ENCODE measurements at regions not wholly inside any gene's neighbourhood (a gene's known extent, or its start where the extent isn't known, plus 50 kb on each side); places are given as distances from the start of the nearest gene placed in this dataset.

GRCh38 chr15:70561885-70562284 is 201.5 kb downstream of the UACA start:
- no TSS peak for BruUV-seq (replicated peaks)
- no peak overlapping the region for H2BK120ac ChIP-seq (ENCODE audit: low read depth, low read length)
- TF ChIP-seq MAFK (IDR thresholded peaks at IDR 0.05; ENCODE audit: low read depth, low read length) (no peak), FOS (IDR thresholded peaks at IDR 0.05; ENCODE audit: low read depth, low read length) (no peak), RFX5 (IDR thresholded peaks at IDR 0.05; ENCODE audit: low read depth, low read length) (no peak), MXI1 (IDR thresholded peaks at IDR 0.05; ENCODE audit: borderline replicate concordance, low read depth, low read length) (no peak), CHD1 (IDR thresholded peaks at IDR 0.05; ENCODE audit: low read depth, low read length) (no peak), CEBPB (IDR thresholded peaks at IDR 0.05; ENCODE audit: low read depth, low read length) (no peak)
- DNase-seq (no peak), ATAC-seq (ENCODE audit: low read depth) (no peak)
- no peak overlapping the region for H3K14ac ChIP-seq (replicated peaks; ENCODE audit: low read depth, low read length)
- H3K79me1 ChIP-seq (ENCODE audit: low read depth in 1 of 2, low read length in 2 of 2) = no peaks in the 10 kb centered on the region
- H4K5ac ChIP-seq (ENCODE audit: low read depth, low read length) = no peak overlapping the region
- H2AK5ac ChIP-seq (ENCODE audit: low read depth, low read length) = no peak overlapping the region
- no peak overlapping the region for H2BK15ac ChIP-seq (ENCODE audit: low read depth, low read length)
- ChIA-PET CTCF (no interaction called here), POLR2A (ENCODE audit: unreplicated experiment) (no interaction called here)
- H3K23ac ChIP-seq (ENCODE audit: low read depth, low read length) = no peak overlapping the region
- H3K27me3 ChIP-seq (ENCODE audit: control insufficient read depth, insufficient read depth, low read length) = peaks cover 51% of the 10 kb centered on the region
- no peaks in the 10 kb centered on the region for H4K20me1 ChIP-seq (ENCODE audit: insufficient read depth, low read length)
- no peak overlapping the region for H3K4ac ChIP-seq (ENCODE audit: low read depth, low read length)
- H3K9ac ChIP-seq (ENCODE audit: low read depth, low read length) = no peak overlapping the region
- H4K91ac ChIP-seq (ENCODE audit: insufficient read depth, low read depth, low read length) = no peak overlapping the region
- no peak overlapping the region for H3K18ac ChIP-seq (ENCODE audit: low read depth, low read length)
- no peak overlapping the region for H2BK5ac ChIP-seq (ENCODE audit: low read depth, low read length, poor library complexity, severe bottlenecking)
- no peaks in the 10 kb centered on the region for H3K9me3 ChIP-seq (ENCODE audit: control insufficient read depth, insufficient read depth, low read length)
- intact Hi-C loops (cut with micrococcal nuclease) = no loop called here
- no peak overlapping the region for H3K4me2 ChIP-seq (ENCODE audit: low read depth, low read length)
- peaks cover 9% of the 10 kb centered on the region for H3K9me1 ChIP-seq (ENCODE audit: insufficient read depth, low read length)
- no peak overlapping the region for H2BK20ac ChIP-seq (ENCODE audit: low read depth, low read length)
- no peaks in the 10 kb centered on the region for H3K36me3 ChIP-seq (ENCODE audit: control insufficient read depth, insufficient read depth, low read length)
- no peak overlapping the region for H3K56ac ChIP-seq (ENCODE audit: extremely low read depth, insufficient read depth, low read length)
- dilution Hi-C loops (cut with HindIII; ENCODE audit: low sequenced_read_pairs, unreplicated experiment) = no loop called here
- H3K27ac ChIP-seq (ENCODE audit: insufficient read depth, low read length) = no peak overlapping the region
- WGBS, 2 experiments (ENCODE audit: extremely low coverage in 2 of 2, insufficient read length in 1 of 2) = 81% methylated on average over 6 of the region's 7 CpGs; no CpG with 5 or more reads in 1 of the 2 experiments
- H3K4me3 ChIP-seq (ENCODE audit: insufficient read depth, low read depth, low read length) = no peak overlapping the region
- peaks cover 11% of the 10 kb centered on the region for H3K4me1 ChIP-seq (ENCODE audit: control insufficient read depth, insufficient read depth, low read length)
- in situ Hi-C loops (cut with MboI; ENCODE audit: low sequenced_read_pairs) = no loop called here
- no peak overlapping the region for H2AFZ ChIP-seq (replicated peaks; ENCODE audit: low read length, poor library complexity)
- H2AK9ac ChIP-seq (replicated peaks; ENCODE audit: low read depth, low read length, poor library complexity) = no peak overlapping the region
- H4K8ac ChIP-seq (ENCODE audit: low read depth in 2 of 2, low read length in 2 of 2) = no peak overlapping the region
